GM10266 (cell line): ENCODE measurements at regions not wholly inside any gene's neighbourhood (a gene's known extent, or its start where the extent isn't known, plus 50 kb on each side); places are given as distances from the start of the nearest gene placed in this dataset.
"Not testable (repeated sequence)": the region's sequence is repeated elsewhere in the genome, so short reads cannot be mapped to it uniquely, and the experiment has no call there.

Experiments used
- DNase-seq: peaks from one replicate; pipeline ENCODE4 v3.0.0; 2012; ENCODE audit errors: extremely low spot score
- TF ChIP-seq, protein P1 (sequence below): IDR thresholded peaks from 2 replicates; pipeline ENCODE4 v1.5.1; 2012; ENCODE audit warnings: mild to moderate bottlenecking, low read depth; ENCODE audit not compliant: control insufficient read depth, insufficient read depth; ENCODE audit errors: missing control alignments

DNA sequence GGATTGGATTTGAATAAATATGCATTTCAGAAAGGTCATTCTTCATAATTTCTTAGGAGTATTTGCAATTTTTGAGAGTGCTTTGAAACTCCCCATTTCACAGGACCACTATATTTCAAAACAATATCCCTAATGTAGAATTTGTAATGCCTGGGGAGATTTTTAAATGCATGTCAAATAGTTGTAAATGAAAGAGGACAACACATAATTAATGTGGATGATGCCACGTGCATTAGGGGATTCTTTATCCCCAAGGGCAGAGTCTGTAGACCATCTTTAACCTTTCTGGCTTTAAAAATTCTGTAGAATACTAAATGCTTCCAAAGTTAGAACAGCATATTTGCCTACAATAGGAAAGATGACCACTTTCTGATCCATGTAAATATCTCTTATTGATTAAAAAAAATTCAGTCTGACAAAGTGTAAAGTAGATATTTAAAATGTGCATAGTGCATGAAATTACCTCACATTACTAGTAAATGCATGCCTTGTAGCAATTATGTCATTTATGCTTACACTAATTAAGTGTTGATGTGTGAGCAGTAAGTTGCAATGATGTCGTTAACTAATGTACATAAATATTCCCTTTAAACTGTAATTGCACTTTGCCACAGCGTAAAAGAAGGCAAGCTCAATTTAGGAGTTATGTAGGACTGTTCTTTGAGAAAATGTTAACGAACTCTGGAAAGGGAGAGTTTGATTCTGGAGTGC, 416.1 kb downstream of the PSAT1 start:
- TF ChIP-seq, protein P1, sequence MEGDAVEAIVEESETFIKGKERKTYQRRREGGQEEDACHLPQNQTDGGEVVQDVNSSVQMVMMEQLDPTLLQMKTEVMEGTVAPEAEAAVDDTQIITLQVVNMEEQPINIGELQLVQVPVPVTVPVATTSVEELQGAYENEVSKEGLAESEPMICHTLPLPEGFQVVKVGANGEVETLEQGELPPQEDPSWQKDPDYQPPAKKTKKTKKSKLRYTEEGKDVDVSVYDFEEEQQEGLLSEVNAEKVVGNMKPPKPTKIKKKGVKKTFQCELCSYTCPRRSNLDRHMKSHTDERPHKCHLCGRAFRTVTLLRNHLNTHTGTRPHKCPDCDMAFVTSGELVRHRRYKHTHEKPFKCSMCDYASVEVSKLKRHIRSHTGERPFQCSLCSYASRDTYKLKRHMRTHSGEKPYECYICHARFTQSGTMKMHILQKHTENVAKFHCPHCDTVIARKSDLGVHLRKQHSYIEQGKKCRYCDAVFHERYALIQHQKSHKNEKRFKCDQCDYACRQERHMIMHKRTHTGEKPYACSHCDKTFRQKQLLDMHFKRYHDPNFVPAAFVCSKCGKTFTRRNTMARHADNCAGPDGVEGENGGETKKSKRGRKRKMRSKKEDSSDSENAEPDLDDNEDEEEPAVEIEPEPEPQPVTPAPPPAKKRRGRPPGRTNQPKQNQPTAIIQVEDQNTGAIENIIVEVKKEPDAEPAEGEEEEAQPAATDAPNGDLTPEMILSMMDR, result no peak
- DNase-seq, result no peak

DNA sequence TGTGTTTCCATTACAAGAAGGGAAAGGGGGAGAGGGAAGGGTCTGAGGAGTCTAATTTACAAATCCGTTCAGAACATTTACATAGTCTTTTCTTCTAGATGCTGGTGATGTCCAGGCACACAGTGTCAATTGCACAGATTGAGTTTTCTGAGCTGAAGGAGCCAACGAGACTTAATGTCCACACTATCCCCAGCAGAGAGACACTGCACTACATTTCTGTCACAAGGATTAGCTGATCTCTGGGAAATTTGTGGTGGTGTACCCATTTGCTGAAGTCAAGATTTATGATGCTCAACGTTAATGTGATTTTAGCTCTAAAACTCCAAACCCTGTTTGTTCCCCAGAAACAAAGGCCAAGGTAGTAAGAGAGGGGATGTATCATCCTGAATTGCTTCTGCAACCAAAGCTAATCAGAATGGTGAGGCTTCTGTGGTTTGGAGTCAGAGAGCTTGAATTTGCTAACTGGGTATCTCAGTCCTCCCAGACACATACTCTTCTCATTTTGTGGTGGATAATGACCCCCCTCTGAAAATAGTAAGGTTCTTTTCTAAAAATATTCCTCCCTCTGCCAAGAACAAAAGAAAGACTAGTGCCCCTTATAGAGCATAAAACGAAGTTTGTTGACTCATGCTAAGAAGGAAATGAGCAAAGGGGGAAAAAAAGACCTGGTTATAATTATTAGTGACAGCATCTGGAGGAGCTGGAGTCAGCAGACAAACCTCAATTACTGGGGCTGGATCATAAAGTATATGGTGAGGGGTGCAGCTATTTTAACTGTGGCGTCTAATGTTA, 416.9 kb downstream of the PSAT1 start:
- TF ChIP-seq, protein P1, result no peak
- DNase-seq, result no peak

DNA sequence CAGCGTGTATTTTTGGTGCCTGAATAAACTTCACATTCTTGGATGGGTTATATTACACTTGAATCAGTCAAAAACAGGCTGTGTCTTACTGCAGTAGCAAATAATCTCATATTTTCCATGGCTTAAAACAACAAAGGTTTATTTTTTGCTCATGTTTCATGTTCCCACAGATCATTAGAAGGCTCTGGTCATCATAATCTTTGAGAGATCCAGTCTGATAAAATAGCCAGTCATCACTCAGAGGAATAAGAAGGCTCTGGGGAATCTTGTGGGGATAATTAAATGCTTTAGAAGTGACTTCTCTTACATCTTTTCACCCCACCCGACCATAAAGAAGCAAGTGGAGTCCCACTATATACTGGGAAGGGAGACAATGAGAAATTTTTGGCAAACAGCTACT, 417.7 kb downstream of the PSAT1 start:
- TF ChIP-seq, protein P1, result no peak
- DNase-seq, result no peak

DNA sequence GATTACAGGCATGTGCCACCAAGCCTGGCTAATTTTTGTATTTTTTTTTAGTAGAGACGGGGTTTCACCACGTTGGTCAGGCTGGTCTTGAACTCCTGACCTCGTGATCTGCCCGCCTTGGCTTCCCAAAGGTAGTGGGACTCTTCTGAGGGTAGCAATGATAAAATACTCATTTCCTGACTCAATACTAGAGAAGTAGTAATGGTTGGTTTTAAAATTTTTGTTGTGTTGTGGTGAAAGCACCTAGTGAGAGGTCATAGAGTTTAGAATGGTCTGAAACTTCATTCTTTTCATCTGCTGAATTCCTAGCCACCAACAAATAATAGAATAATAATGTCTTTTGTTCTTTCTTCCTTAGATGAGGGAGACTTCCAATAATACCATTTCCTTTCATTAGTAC, 422.1 kb downstream of the PSAT1 start:
- not testable (repeated sequence) for DNase-seq

DNA sequence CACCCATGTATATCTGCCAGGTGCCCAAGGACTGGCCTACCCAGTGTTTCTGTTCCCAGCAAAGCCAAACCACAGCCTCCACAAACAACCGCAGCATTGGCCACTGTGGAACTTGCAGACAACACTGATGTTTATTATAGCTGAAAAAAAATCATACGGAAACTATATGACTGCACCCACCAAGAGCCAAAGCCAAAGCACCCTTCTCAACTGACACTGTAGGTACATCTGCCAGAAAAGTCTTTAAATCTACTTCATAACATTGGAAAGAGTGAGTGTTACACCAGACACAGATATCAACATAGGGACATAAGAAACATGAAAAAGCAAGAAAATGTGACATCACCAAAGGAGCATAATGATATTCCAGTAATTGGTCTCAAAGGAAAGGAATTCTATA, 428.0 kb downstream of the PSAT1 start:
- no peak for DNase-seq
- TF ChIP-seq, protein P1, result no peak

DNA sequence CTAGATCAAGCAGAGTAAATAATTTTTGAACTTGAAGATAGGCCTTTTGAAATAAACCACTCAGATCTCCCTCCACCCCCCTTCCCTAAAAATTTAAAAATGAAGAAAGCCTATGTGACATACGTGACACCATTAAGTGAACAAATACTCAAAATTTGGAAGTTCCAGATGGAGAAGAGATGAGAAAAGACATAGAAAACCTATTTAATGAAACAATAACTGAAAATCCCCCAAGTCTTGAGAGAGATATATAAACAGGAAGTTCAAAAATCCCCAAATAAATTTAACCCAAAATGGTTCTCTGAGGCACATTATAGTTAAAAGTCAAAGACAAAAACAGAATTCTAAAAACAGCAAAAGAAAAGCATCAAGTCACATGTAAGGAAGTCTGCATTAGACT, 428.6 kb downstream of the PSAT1 start:
- TF ChIP-seq, protein P1, result no peak
- DNase-seq, result no peak

DNA sequence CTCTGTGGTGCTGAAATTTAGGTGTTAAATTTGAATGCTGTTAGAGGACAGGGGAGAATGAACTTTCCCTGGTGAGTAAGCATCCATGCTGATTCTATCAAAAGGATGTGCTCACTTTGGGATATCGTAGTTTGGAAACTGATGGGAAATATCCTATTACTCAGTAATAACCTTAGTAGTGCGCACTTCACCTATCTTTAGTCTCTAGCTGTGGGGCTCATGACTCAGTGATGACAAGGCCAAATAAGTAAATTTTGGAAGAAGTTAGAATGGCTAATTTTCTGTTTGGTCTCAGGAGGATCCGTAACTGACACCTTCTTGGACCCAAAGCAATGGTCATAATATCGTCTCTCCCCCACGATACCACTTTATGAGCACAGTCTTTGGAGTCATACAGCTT, 448.4 kb downstream of the PSAT1 start:
- no peak for DNase-seq
- TF ChIP-seq, protein P1, result no peak
